ENCODE measurements at regions not wholly inside any gene's neighbourhood (a gene's known extent, or its start where the extent isn't known, plus 50 kb on each side); places are given as distances from the start of the nearest gene placed in this dataset.

- DNase-seq, result no peak
These were observed 68.8 kb upstream of the MDGA2 start for GRCh38 chr14:47744155-47744554.

GRCh38 chr14:47739541-47739940 lies 64.1 kb upstream of the MDGA2 start:
- DNase-seq, result no peak

GRCh38 chr14:47730296-47730695 lies 54.9 kb upstream of the MDGA2 start:
- no peak for DNase-seq
